Trophoblast cell (in vitro differentiated cells and primary cell): ENCODE measurements at regions not wholly inside any gene's neighbourhood (a gene's known extent, or its start where the extent isn't known, plus 50 kb on each side); places are given as distances from the start of the nearest gene placed in this dataset.

ENCODE experiments used
- DNase-seq, 2 donors: peaks; one replicate each; pipeline ENCODE4 v3.0.0-alpha.2; 2016
- H2AFZ ChIP-seq: 2 replicates; pipeline ENCODE4 v1.6.1; 2013; ENCODE audit warnings: low read length, moderate library complexity, mild to moderate bottlenecking; ENCODE audit not compliant: insufficient read depth, poor library complexity
- H2AK5ac ChIP-seq: 2 replicates; pipeline ENCODE4 v1.6.1; 2013; ENCODE audit warnings: mild to moderate bottlenecking, low read length
- H2BK120ac ChIP-seq: 2 replicates; pipeline ENCODE4 v1.6.1; 2013; ENCODE audit warnings: low read length, mild to moderate bottlenecking, moderate library complexity; ENCODE audit not compliant: insufficient read depth, poor library complexity
- H2BK12ac ChIP-seq: 2 replicates; pipeline ENCODE4 v1.6.1; 2013; ENCODE audit warnings: mild to moderate bottlenecking, low read length, moderate library complexity
- H2BK5ac ChIP-seq: 2 replicates; pipeline ENCODE4 v1.6.1; 2013; ENCODE audit warnings: low read length, low read depth, moderate library complexity, mild to moderate bottlenecking; ENCODE audit not compliant: poor library complexity
- H3K14ac ChIP-seq: 2 replicates; pipeline ENCODE4 v1.6.1; 2013; ENCODE audit warnings: mild to moderate bottlenecking, low read length
- H3K18ac ChIP-seq: 2 replicates; pipeline ENCODE4 v1.6.1; 2013; ENCODE audit warnings: mild to moderate bottlenecking, low read length
- H3K23ac ChIP-seq: 2 replicates; pipeline ENCODE4 v1.6.1; 2013; ENCODE audit warnings: low read length
- H3K27ac ChIP-seq: 2 replicates; pipeline ENCODE4 v1.5.1; 2013; ENCODE audit warnings: low read depth, mild to moderate bottlenecking, inconsistent platforms, low read length, moderate library complexity
- H3K27me3 ChIP-seq: 2 replicates; pipeline ENCODE4 v1.6.1; 2013; ENCODE audit warnings: inconsistent platforms, mild to moderate bottlenecking, low read length, moderate library complexity; ENCODE audit not compliant: insufficient read depth
- H3K36me3 ChIP-seq, 2 experiments: 1 replicate in 1 of 2; 2 replicates in 1 of 2; pipeline ENCODE4 v1.6.1; 2013; ENCODE audit warnings: low read length in 2 of 2, mild to moderate bottlenecking in 2 of 2, moderate library complexity in 1 of 2; ENCODE audit not compliant: insufficient read depth in 2 of 2, control insufficient read depth in 1 of 2
- H3K4ac ChIP-seq: 2 replicates; pipeline ENCODE4 v1.6.1; 2013; ENCODE audit warnings: low read depth, mild to moderate bottlenecking, low read length, moderate library complexity
- H3K4me1 ChIP-seq, 2 experiments: 1 replicate in 1 of 2; 2 replicates in 1 of 2; pipeline ENCODE4 v1.6.1; 2013; ENCODE audit warnings: low read length in 2 of 2, mild to moderate bottlenecking in 2 of 2, moderate library complexity in 1 of 2; ENCODE audit not compliant: insufficient read depth in 2 of 2, control insufficient read depth in 1 of 2
- H3K4me2 ChIP-seq: 2 replicates; pipeline ENCODE4 v1.6.1; 2013; ENCODE audit warnings: inconsistent platforms, mild to moderate bottlenecking, low read length, moderate library complexity
- H3K4me3 ChIP-seq: 2 replicates; pipeline ENCODE4 v1.5.1; 2013; ENCODE audit warnings: mild to moderate bottlenecking, low read depth, low read length, inconsistent platforms
- H3K79me1 ChIP-seq: one replicate; pipeline ENCODE4 v1.6.1; 2013; ENCODE audit warnings: low read length
- H3K79me2 ChIP-seq: 2 replicates; pipeline ENCODE4 v1.6.1; 2013; ENCODE audit warnings: low read length, mild to moderate bottlenecking; ENCODE audit not compliant: control insufficient read depth, insufficient read depth, poor library complexity
- H3K9ac ChIP-seq: 2 replicates; pipeline ENCODE4 v1.6.1; 2013; ENCODE audit warnings: mild to moderate bottlenecking, low read length
- H3K9me3 ChIP-seq: 2 replicates; pipeline ENCODE4 v1.6.1; 2013; ENCODE audit warnings: low read depth, mild to moderate bottlenecking, control low read depth, inconsistent platforms, low read length; ENCODE audit not compliant: insufficient read depth
- H4K12ac ChIP-seq: 2 replicates; pipeline ENCODE4 v1.6.1; 2013; ENCODE audit warnings: low read depth, mild to moderate bottlenecking, low read length, moderate library complexity
- H4K8ac ChIP-seq: 2 replicates; pipeline ENCODE4 v1.6.1; 2013; ENCODE audit warnings: low read depth, mild to moderate bottlenecking, low read length, moderate library complexity
- H4K91ac ChIP-seq: one replicate; pipeline ENCODE4 v1.6.1; 2013; ENCODE audit warnings: low read depth, mild to moderate bottlenecking, low read length, moderate library complexity
- WGBS: extraction: QIAGEN DNeasy Blood & Tissue Kit; methylation state at CpG from one replicate; pipeline ENCODE4 v1.1.7; 2013; ENCODE audit warnings: missing lambda C conversion rate; ENCODE audit not compliant: insufficient read length, insufficient coverage; ENCODE audit errors: extremely low coverage; 5-methylcytosine and 5-hydroxymethylcytosine counted together

GRCh38 chr19:29372921-29373797 lies 152.6 kb upstream of the VSTM2B start:
- Histone ChIP-seq H4K91ac (no peak overlapping the region), H3K4me2 (no peak overlapping the region), H3K79me2 (no peaks in the 10 kb centered on the region), H3K14ac (no peak overlapping the region), H3K27ac (no peak overlapping the region), H3K27me3 (no peaks in the 10 kb centered on the region), H3K18ac (no peak overlapping the region), H3K4me1 (peaks cover 4 to 6% of the 10 kb centered on the region in 2 experiments), H2BK5ac (no peak overlapping the region), H4K8ac (no peak overlapping the region), H3K9ac (no peak overlapping the region), H3K4ac (no peak overlapping the region), H3K36me3 (no peaks in the 10 kb centered on the region), H3K4me3 (no peak overlapping the region), H2BK120ac (no peak overlapping the region), H2AFZ (no peak overlapping the region), H2AK5ac (no peak overlapping the region), H3K79me1 (no peaks in the 10 kb centered on the region), H3K9me3 (no peaks in the 10 kb centered on the region), H2BK12ac (no peak overlapping the region), H3K23ac (no peak overlapping the region), H4K12ac (no peak overlapping the region)
- DNase-seq, result no peak
- no CpG with 5 or more reads among the region's 12 CpGs for WGBS

GRCh38 chr19:29375429-29376119 lies 150.2 kb upstream of the VSTM2B start:
- Histone ChIP-seq H2BK12ac (no peak overlapping the region), H3K23ac (no peak overlapping the region), H2BK5ac (no peak overlapping the region), H2AK5ac (no peak overlapping the region), H3K4ac (no peak overlapping the region), H3K9ac (no peak overlapping the region), H3K27me3 (no peaks in the 10 kb centered on the region), H3K18ac (no peak overlapping the region), H3K9me3 (peaks cover 1% of the 10 kb centered on the region), H3K4me2 (no peak overlapping the region), H4K12ac (no peak overlapping the region), H3K4me1 (peaks cover 4 to 6% of the 10 kb centered on the region in 2 experiments), H2BK120ac (no peak overlapping the region), H3K79me2 (no peaks in the 10 kb centered on the region), H2AFZ (no peak overlapping the region), H4K8ac (no peak overlapping the region), H3K27ac (no peak overlapping the region), H3K14ac (no peak overlapping the region), H3K36me3 (no peaks in the 10 kb centered on the region), H4K91ac (no peak overlapping the region), H3K79me1 (no peaks in the 10 kb centered on the region), H3K4me3 (no peak overlapping the region)
- DNase-seq, result no peak
- WGBS, result no CpG with 5 or more reads among the region's 18 CpGs

- Histone ChIP-seq H3K9me3 (peaks cover 2% of the 10 kb centered on the region), H3K79me2 (no peaks in the 10 kb centered on the region), H3K4me2 (no peak overlapping the region), H3K27me3 (no peaks in the 10 kb centered on the region), H4K91ac (no peak overlapping the region), H3K14ac (no peak overlapping the region), H3K4ac (no peak overlapping the region), H2BK120ac (no peak overlapping the region), H2AK5ac (no peak overlapping the region), H2BK12ac (no peak overlapping the region), H3K9ac (no peak overlapping the region), H3K79me1 (no peaks in the 10 kb centered on the region), H3K4me3 (no peak overlapping the region), H3K23ac (no peak overlapping the region), H2BK5ac (no peak overlapping the region), H3K36me3 (no peaks in the 10 kb centered on the region), H3K4me1 (peaks cover under 1 to 3% of the 10 kb centered on the region in 2 experiments), H4K8ac (no peak overlapping the region), H4K12ac (no peak overlapping the region), H3K18ac (no peak overlapping the region), H2AFZ (no peak overlapping the region), H3K27ac (no peak overlapping the region)
- no peak for DNase-seq
- no CpG with 5 or more reads among the region's 5 CpGs for WGBS
Measured at GRCh38 chr19:29376855-29377354, 148.9 kb upstream of the VSTM2B start.

- DNase-seq, result no peak
- Histone ChIP-seq H3K14ac (no peak overlapping the region), H3K18ac (no peak overlapping the region), H4K8ac (no peak overlapping the region), H3K4ac (no peak overlapping the region), H3K4me3 (no peak overlapping the region), H3K9me3 (peaks cover 2% of the 10 kb centered on the region), H2AK5ac (no peak overlapping the region), H2BK5ac (no peak overlapping the region), H3K4me1 (no peaks in the 10 kb centered on the region), H3K9ac (no peak overlapping the region), H3K27me3 (no peaks in the 10 kb centered on the region), H3K23ac (no peak overlapping the region), H3K79me1 (no peaks in the 10 kb centered on the region), H3K27ac (no peak overlapping the region), H2BK12ac (no peak overlapping the region), H4K91ac (no peak overlapping the region), H3K36me3 (no peaks in the 10 kb centered on the region), H4K12ac (no peak overlapping the region), H2AFZ (no peak overlapping the region), H3K79me2 (no peaks in the 10 kb centered on the region), H3K4me2 (no peak overlapping the region), H2BK120ac (no peak overlapping the region)
- WGBS, result no CpG with 5 or more reads among the region's 4 CpGs
Measured at GRCh38 chr19:29378126-29378525, 147.7 kb upstream of the VSTM2B start.
